ENCODE measurements at regions not wholly inside any gene's neighbourhood (a gene's known extent, or its start where the extent isn't known, plus 50 kb on each side); places are given as distances from the start of the nearest gene placed in this dataset.

DNA sequence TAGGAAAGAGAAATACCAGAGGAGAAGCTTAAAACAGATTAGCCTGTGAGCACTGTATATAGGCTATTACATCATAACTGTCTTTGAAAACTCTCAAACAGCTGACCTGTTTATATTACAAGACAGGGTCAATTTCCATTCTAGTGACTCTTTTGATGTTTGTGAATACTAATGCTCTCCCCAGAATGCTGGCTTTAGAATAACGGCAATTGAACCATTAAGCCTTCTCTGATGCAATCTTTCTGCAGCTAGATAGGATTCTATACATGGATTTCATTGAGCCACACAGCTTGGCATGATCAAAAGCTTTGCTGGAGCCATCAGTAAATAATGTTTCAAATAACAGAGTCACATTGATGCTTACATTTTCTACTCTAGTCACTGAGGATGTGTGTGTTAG lies 122.7 kb upstream of the FAT3 start:
- Histone ChIP-seq H3K36me3 (ENCODE audit: insufficient read depth) (no peaks in the 10 kb centered on the region), H2AFZ (ENCODE audit: low read depth) (no peak overlapping the region), H3K4me1 (ENCODE audit: low read depth, poor library complexity, severe bottlenecking) (no peaks in the 10 kb centered on the region), H3K4me2 (no peak overlapping the region), H3K79me2 (ENCODE audit: insufficient read depth, low read depth) (no peaks in the 10 kb centered on the region), H3K9ac (no peak overlapping the region), H3K27me3 (ENCODE audit: insufficient read depth, low read depth) (no peaks in the 10 kb centered on the region), H3K27ac (no peak overlapping the region), H4K20me1 (ENCODE audit: insufficient read depth) (no peaks in the 10 kb centered on the region), H3K4me3 (IDR thresholded peaks at IDR 0.05; ENCODE audit: insufficient read depth, low read depth, low read length) (no peak overlapping the region)
- TF ChIP-seq, protein P1, sequence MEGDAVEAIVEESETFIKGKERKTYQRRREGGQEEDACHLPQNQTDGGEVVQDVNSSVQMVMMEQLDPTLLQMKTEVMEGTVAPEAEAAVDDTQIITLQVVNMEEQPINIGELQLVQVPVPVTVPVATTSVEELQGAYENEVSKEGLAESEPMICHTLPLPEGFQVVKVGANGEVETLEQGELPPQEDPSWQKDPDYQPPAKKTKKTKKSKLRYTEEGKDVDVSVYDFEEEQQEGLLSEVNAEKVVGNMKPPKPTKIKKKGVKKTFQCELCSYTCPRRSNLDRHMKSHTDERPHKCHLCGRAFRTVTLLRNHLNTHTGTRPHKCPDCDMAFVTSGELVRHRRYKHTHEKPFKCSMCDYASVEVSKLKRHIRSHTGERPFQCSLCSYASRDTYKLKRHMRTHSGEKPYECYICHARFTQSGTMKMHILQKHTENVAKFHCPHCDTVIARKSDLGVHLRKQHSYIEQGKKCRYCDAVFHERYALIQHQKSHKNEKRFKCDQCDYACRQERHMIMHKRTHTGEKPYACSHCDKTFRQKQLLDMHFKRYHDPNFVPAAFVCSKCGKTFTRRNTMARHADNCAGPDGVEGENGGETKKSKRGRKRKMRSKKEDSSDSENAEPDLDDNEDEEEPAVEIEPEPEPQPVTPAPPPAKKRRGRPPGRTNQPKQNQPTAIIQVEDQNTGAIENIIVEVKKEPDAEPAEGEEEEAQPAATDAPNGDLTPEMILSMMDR (conservative IDR thresholded peaks at IDR 0.05; ENCODE audit: low read depth, low read length) = no peak

DNA sequence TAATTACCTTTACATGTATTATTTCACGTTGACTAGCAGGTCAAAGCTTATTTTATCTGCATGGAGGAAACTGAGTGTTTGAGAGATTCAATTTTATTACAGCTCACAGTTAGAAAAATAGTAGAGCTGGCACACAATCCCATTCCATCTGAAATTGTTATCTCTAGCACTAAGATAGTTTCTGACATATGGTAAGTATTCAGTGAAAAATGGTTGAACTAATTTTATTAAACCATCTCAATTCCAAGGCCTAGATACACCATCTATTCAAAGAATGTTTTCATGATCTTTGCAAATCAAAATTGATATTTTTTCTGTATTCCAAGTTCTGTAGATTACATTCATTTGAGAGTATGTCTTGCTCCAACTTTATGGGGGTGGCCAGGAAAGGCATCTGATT lies 125.4 kb upstream of the FAT3 start:
- H2AFZ ChIP-seq (ENCODE audit: low read depth) = no peak overlapping the region

DNA sequence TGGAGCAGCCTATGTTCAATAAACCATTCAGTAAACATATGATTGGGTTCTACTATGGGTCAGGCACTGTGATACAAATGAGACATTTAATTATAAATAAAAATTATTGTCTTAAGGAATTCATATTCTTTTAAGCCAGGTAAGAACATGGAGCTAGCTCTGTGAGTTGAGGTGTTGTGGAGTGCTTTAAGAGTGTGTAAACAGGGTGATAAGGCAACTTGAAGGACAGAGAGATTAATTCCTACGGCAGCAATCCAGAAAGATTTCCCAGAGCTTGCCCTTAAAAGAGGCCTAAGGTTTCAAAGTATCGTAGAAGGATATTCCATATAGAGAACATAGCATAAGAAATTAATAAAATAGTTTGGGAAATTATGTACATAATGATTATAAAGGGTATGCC lies 126.4 kb upstream of the FAT3 start:
- H3K27ac ChIP-seq = no peak overlapping the region
- H3K4me3 ChIP-seq (IDR thresholded peaks at IDR 0.05; ENCODE audit: insufficient read depth, low read depth, low read length) = no peak overlapping the region
- no peak overlapping the region for H3K9ac ChIP-seq
- no peaks in the 10 kb centered on the region for H3K36me3 ChIP-seq (ENCODE audit: insufficient read depth)
- H3K4me1 ChIP-seq (ENCODE audit: low read depth, poor library complexity, severe bottlenecking) = no peaks in the 10 kb centered on the region
- H4K20me1 ChIP-seq (ENCODE audit: insufficient read depth) = no peaks in the 10 kb centered on the region
- TF ChIP-seq, protein P1 (conservative IDR thresholded peaks at IDR 0.05; ENCODE audit: low read depth, low read length) = no peak
- H3K4me2 ChIP-seq = no peak overlapping the region
- H3K79me2 ChIP-seq (ENCODE audit: insufficient read depth, low read depth) = no peaks in the 10 kb centered on the region
- H2AFZ ChIP-seq (ENCODE audit: low read depth) = no peak overlapping the region
- no peaks in the 10 kb centered on the region for H3K27me3 ChIP-seq (ENCODE audit: insufficient read depth, low read depth)

More for the DNA sequence above, 125.4 kb upstream of the FAT3 start:
- no peaks in the 10 kb centered on the region for H3K36me3 ChIP-seq (ENCODE audit: insufficient read depth)
- no peaks in the 10 kb centered on the region for H3K79me2 ChIP-seq (ENCODE audit: insufficient read depth, low read depth)
- no peaks in the 10 kb centered on the region for H3K4me1 ChIP-seq (ENCODE audit: low read depth, poor library complexity, severe bottlenecking)
- H3K27ac ChIP-seq = no peak overlapping the region
- H3K4me3 ChIP-seq (IDR thresholded peaks at IDR 0.05; ENCODE audit: insufficient read depth, low read depth, low read length) = no peak overlapping the region
- TF ChIP-seq, protein P1 (conservative IDR thresholded peaks at IDR 0.05; ENCODE audit: low read depth, low read length) = no peak
- no peaks in the 10 kb centered on the region for H4K20me1 ChIP-seq (ENCODE audit: insufficient read depth)
- no peak overlapping the region for H3K4me2 ChIP-seq
- H3K9ac ChIP-seq = no peak overlapping the region
- H3K27me3 ChIP-seq (ENCODE audit: insufficient read depth, low read depth) = no peaks in the 10 kb centered on the region

DNA sequence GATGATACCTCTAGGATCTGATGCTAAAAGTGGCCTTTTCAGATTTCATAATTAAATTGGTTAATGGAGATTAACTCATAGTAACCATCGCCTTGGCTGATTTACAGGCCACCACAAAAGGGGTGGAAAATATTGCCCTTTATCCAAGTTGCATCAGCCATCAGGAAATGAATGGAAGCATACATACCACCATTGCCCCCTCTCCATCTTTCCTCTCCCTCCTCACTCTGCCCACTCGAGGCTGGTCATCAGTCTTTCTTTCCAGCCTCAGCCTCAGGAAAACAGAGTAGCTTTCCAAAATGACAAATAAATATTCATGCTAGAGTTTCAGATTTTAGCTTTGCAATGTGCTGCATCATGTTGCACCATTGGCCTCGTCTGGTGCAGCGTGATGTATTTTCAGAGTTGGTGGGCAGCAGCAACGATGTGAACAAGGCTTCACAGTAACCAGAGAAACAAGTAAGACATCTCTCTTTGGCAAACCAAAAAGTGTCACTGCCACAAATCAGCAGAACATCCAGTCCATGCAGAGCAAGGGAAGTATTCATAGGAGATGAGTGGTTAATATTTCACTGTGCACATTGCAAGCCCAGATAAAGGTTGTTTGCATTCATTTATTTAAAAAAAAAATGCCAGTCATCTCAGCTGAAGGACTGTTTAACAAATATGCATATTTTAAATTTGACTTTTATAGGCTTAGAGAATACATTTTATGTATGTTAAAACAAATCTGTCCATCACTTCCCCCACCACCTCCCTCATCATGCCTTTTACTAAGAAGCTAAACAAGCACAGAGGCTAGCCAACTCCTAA lies 136.7 kb upstream of the FAT3 start:
- H3K4me3 ChIP-seq (IDR thresholded peaks at IDR 0.05; ENCODE audit: insufficient read depth, low read depth, low read length) = no peak overlapping the region
- H2AFZ ChIP-seq (ENCODE audit: low read depth) = no peak overlapping the region
- no peaks in the 10 kb centered on the region for H3K36me3 ChIP-seq (ENCODE audit: insufficient read depth)
- no peak overlapping the region for H3K9ac ChIP-seq
- H3K4me1 ChIP-seq (ENCODE audit: low read depth, poor library complexity, severe bottlenecking) = no peaks in the 10 kb centered on the region
- H3K27ac ChIP-seq = no peak overlapping the region
- no peaks in the 10 kb centered on the region for H4K20me1 ChIP-seq (ENCODE audit: insufficient read depth)
- H3K4me2 ChIP-seq = no peak overlapping the region
- H3K79me2 ChIP-seq (ENCODE audit: insufficient read depth, low read depth) = no peaks in the 10 kb centered on the region
- TF ChIP-seq, protein P1 (conservative IDR thresholded peaks at IDR 0.05; ENCODE audit: low read depth, low read length) = no peak
- no peaks in the 10 kb centered on the region for H3K27me3 ChIP-seq (ENCODE audit: insufficient read depth, low read depth)
